HEK293T (cell line): ENCODE measurements at regions not wholly inside any gene's neighbourhood (a gene's known extent, or its start where the extent isn't known, plus 50 kb on each side); places are given as distances from the start of the nearest gene placed in this dataset.

Source experiments
- BHLHE40 ChIP-seq: fragments of 450-650 bp; IDR thresholded peaks from 2 replicates; pipeline ENCODE4 v1.6.1; 2016; ENCODE audit warnings: mild to moderate bottlenecking, moderate library complexity, borderline replicate concordance
- CTBP1 ChIP-seq: fragments of 450-650 bp; IDR thresholded peaks from 2 replicates; pipeline ENCODE4 v1.6.1; 2016; ENCODE audit warnings: borderline replicate concordance
- ELF4 ChIP-seq: fragments of 450-650 bp; IDR thresholded peaks from 2 replicates; pipeline ENCODE4 v1.6.1; 2017; ENCODE audit warnings: antibody characterized with exemption
- FOXK2 ChIP-seq: fragments of 450-650 bp; IDR thresholded peaks from 2 replicates; pipeline ENCODE4 v1.6.1; 2016; ENCODE audit warnings: mild to moderate bottlenecking
- FOXM1 ChIP-seq: fragments of 450-650 bp; IDR thresholded peaks from 2 replicates; pipeline ENCODE4 v1.6.1; 2017; ENCODE audit warnings: mild to moderate bottlenecking, borderline replicate concordance
- HDGF ChIP-seq: fragments of 450-650 bp; IDR thresholded peaks from 2 replicates; pipeline ENCODE4 v1.6.1; 2017; ENCODE audit warnings: antibody characterized with exemption, borderline replicate concordance
- NFRKB ChIP-seq: fragments of 450-650 bp; IDR thresholded peaks from 2 replicates; pipeline ENCODE4 v1.6.1; 2016; ENCODE audit warnings: mild to moderate bottlenecking, moderate library complexity
- SUZ12 ChIP-seq: fragments of 450-650 bp; IDR thresholded peaks from 2 replicates; pipeline ENCODE4 v1.6.1; 2016; ENCODE audit warnings: mild to moderate bottlenecking
- TARDBP ChIP-seq: fragments of 450-650 bp; IDR thresholded peaks from 2 replicates; pipeline ENCODE4 v1.6.1; 2016
- ZNF384 ChIP-seq: fragments of 450-650 bp; IDR thresholded peaks from 2 replicates; pipeline ENCODE4 v1.6.1; 2016

GRCh38 chr5:164577742-164578141, 1072.3 kb downstream of the MAT2B start:
- TF ChIP-seq SUZ12 (no peak), ZNF384 (no peak), HDGF (no peak), CTBP1 (no peak), FOXK2 (no peak), NFRKB (no peak), FOXM1 (no peak), ELF4 (no peak), BHLHE40 (no peak), TARDBP (no peak)
